ENCODE measurements at regions not wholly inside any gene's neighbourhood (a gene's known extent, or its start where the extent isn't known, plus 50 kb on each side); places are given as distances from the start of the nearest gene placed in this dataset.
"Not testable (repeated sequence)": the region's sequence is repeated elsewhere in the genome, so short reads cannot be mapped to it uniquely, and the experiment has no call there.

GRCh38 chr6:168849459-168849858, 404.2 kb downstream of the THBS2 start:
- Histone ChIP-seq H3K27me3 (ENCODE audit: insufficient read depth, poor library complexity, severe bottlenecking) (no peaks in the 10 kb centered on the region), H3K27ac (ENCODE audit: poor library complexity, severe bottlenecking) (no peak overlapping the region), H3K4me3 (ENCODE audit: severe bottlenecking) (no peak overlapping the region), H3K9me3 (ENCODE audit: severe bottlenecking) (no peaks in the 10 kb centered on the region), H3K4me1 (ENCODE audit: insufficient read depth, poor library complexity, severe bottlenecking) (no peaks in the 10 kb centered on the region), H3K36me3 (ENCODE audit: low read depth) (no peaks in the 10 kb centered on the region)
- no peak for ATAC-seq (ENCODE audit: low read depth)
- TF ChIP-seq CTCF (IDR thresholded peaks at IDR 0.05; ENCODE audit: poor library complexity, severe bottlenecking) = no peak
- no peak for DNase-seq (ENCODE audit: low spot score)

- no peak for TF ChIP-seq CTCF (IDR thresholded peaks at IDR 0.05; ENCODE audit: poor library complexity, severe bottlenecking)
- Histone ChIP-seq H3K9me3 (ENCODE audit: severe bottlenecking) (no peaks in the 10 kb centered on the region), H3K4me3 (ENCODE audit: severe bottlenecking) (no peak overlapping the region), H3K36me3 (ENCODE audit: low read depth) (no peaks in the 10 kb centered on the region), H3K4me1 (ENCODE audit: insufficient read depth, poor library complexity, severe bottlenecking) (no peaks in the 10 kb centered on the region), H3K27me3 (ENCODE audit: insufficient read depth, poor library complexity, severe bottlenecking) (no peaks in the 10 kb centered on the region), H3K27ac (ENCODE audit: poor library complexity, severe bottlenecking) (no peak overlapping the region)
- no peak for ATAC-seq (ENCODE audit: low read depth)
- DNase-seq (ENCODE audit: low spot score) = no peak
Observed at GRCh38 chr6:168848797-168849196, 404.8 kb downstream of the THBS2 start.

- ATAC-seq (ENCODE audit: low read depth) (no peak), DNase-seq (ENCODE audit: low spot score) (no peak)
- no peak for TF ChIP-seq CTCF (IDR thresholded peaks at IDR 0.05; ENCODE audit: poor library complexity, severe bottlenecking)
- Histone ChIP-seq H3K27ac (ENCODE audit: poor library complexity, severe bottlenecking) (no peak overlapping the region), H3K27me3 (ENCODE audit: insufficient read depth, poor library complexity, severe bottlenecking) (no peaks in the 10 kb centered on the region), H3K4me3 (ENCODE audit: severe bottlenecking) (no peak overlapping the region), H3K36me3 (ENCODE audit: low read depth) (no peaks in the 10 kb centered on the region), H3K9me3 (ENCODE audit: severe bottlenecking) (no peaks in the 10 kb centered on the region), H3K4me1 (ENCODE audit: insufficient read depth, poor library complexity, severe bottlenecking) (no peaks in the 10 kb centered on the region)
Observed at GRCh38 chr6:168844821-168845609, 404.0 kb downstream of the SMOC2 start.

GRCh38 chr6:168842632-168843212, 401.7 kb downstream of the SMOC2 start:
- not testable (repeated sequence) for ATAC-seq (ENCODE audit: low read depth); DNase-seq (ENCODE audit: low spot score); H3K36me3 ChIP-seq (ENCODE audit: low read depth); H3K27me3 ChIP-seq (ENCODE audit: insufficient read depth, poor library complexity, severe bottlenecking); H3K9me3 ChIP-seq (ENCODE audit: severe bottlenecking); H3K4me1 ChIP-seq (ENCODE audit: insufficient read depth, poor library complexity, severe bottlenecking); H3K4me3 ChIP-seq (ENCODE audit: severe bottlenecking); H3K27ac ChIP-seq (ENCODE audit: poor library complexity, severe bottlenecking)

GRCh38 chr6:168841609-168842278, 400.8 kb downstream of the SMOC2 start:
- H3K27ac ChIP-seq (ENCODE audit: poor library complexity, severe bottlenecking) = no peak overlapping the region
- H3K36me3 ChIP-seq (ENCODE audit: low read depth) = no peaks in the 10 kb centered on the region
- H3K27me3 ChIP-seq (ENCODE audit: insufficient read depth, poor library complexity, severe bottlenecking) = no peaks in the 10 kb centered on the region
- DNase-seq (ENCODE audit: low spot score) (no peak), ATAC-seq (ENCODE audit: low read depth) (peak; percentile 33; the same call in 1 of the 3 replicates)
- H3K4me1 ChIP-seq (ENCODE audit: insufficient read depth, poor library complexity, severe bottlenecking) = no peaks in the 10 kb centered on the region
- no peak for TF ChIP-seq CTCF (IDR thresholded peaks at IDR 0.05; ENCODE audit: poor library complexity, severe bottlenecking)
- H3K4me3 ChIP-seq (ENCODE audit: severe bottlenecking) = no peak overlapping the region
- H3K9me3 ChIP-seq (ENCODE audit: severe bottlenecking) = no peaks in the 10 kb centered on the region

- H3K4me3 ChIP-seq (ENCODE audit: severe bottlenecking); H3K27ac ChIP-seq (ENCODE audit: poor library complexity, severe bottlenecking); ATAC-seq (ENCODE audit: low read depth); H3K4me1 ChIP-seq (ENCODE audit: insufficient read depth, poor library complexity, severe bottlenecking); DNase-seq (ENCODE audit: low spot score); H3K9me3 ChIP-seq (ENCODE audit: severe bottlenecking); H3K36me3 ChIP-seq (ENCODE audit: low read depth); H3K27me3 ChIP-seq (ENCODE audit: insufficient read depth, poor library complexity, severe bottlenecking): not testable (repeated sequence)
Observed at GRCh38 chr6:168840932-168841331, 399.9 kb downstream of the SMOC2 start.

GRCh38 chr6:168840299-168840698, 399.3 kb downstream of the SMOC2 start:
- H3K4me3 ChIP-seq (ENCODE audit: severe bottlenecking); ATAC-seq (ENCODE audit: low read depth); H3K9me3 ChIP-seq (ENCODE audit: severe bottlenecking); H3K4me1 ChIP-seq (ENCODE audit: insufficient read depth, poor library complexity, severe bottlenecking); H3K27ac ChIP-seq (ENCODE audit: poor library complexity, severe bottlenecking); H3K27me3 ChIP-seq (ENCODE audit: insufficient read depth, poor library complexity, severe bottlenecking); H3K36me3 ChIP-seq (ENCODE audit: low read depth); DNase-seq (ENCODE audit: low spot score): not testable (repeated sequence)

Measured in RWPE2 (cell line).